H1 (cell line): ENCODE measurements at regions not wholly inside any gene's neighbourhood (a gene's known extent, or its start where the extent isn't known, plus 50 kb on each side); places are given as distances from the start of the nearest gene placed in this dataset.

Experiments used
- CTCF ChIA-PET: fragments of 300-600 bp; sonication (Branson Sonifier 250); formaldehyde crosslinking; loops from one replicate; lab custom pipeline; 2021; ENCODE audit not compliant: partially characterized antibody; lab: Charles Lee
- POLR2A ChIA-PET: fragments of 300-600 bp; sonication (Branson Sonifier 250); formaldehyde crosslinking; loops from one replicate; lab custom pipeline; 2021; ENCODE audit warnings: inconsistent platforms; ENCODE audit not compliant: partially characterized antibody; lab: Charles Lee
- DNase-seq, 2 experiments: peaks; one replicate each; pipeline versions ENCODE4 v3.0.0 to v3.0.0-alpha.2; 2010 to 2022; ENCODE audit warnings: low spot score in 2 of 2, low read depth in 1 of 2, mixed read lengths in 1 of 2
- FAIRE-seq: peaks from 2 replicates; lab custom pipeline; 2011; peaks lifted over from hg19 to GRCh38; lab: Jason Lieb, UNC
- H2AFZ ChIP-seq: 2 replicates; pipeline ENCODE4 v1.8.1; 2012; ENCODE audit warnings: low read length, inconsistent platforms
- H2AK5ac ChIP-seq: 2 replicates; pipeline ENCODE4 v1.6.1; 2013; ENCODE audit warnings: low read depth, low read length
- H2BK120ac ChIP-seq: replicated peaks from 2 replicates; pipeline ENCODE3; 2013; ENCODE audit warnings: low read depth, low read length, inconsistent platforms
- H2BK12ac ChIP-seq: 2 replicates; pipeline ENCODE4 v1.6.1; 2013; ENCODE audit warnings: low read depth, low read length
- H2BK15ac ChIP-seq: 2 replicates; pipeline ENCODE4 v1.6.1; 2013; ENCODE audit warnings: low read length
- H2BK20ac ChIP-seq: 2 replicates; pipeline ENCODE4 v1.6.1; 2013; ENCODE audit warnings: low read length
- H2BK5ac ChIP-seq: 2 replicates; pipeline ENCODE4 v1.6.1; 2013; ENCODE audit warnings: low read depth, low read length
- H3K14ac ChIP-seq: 2 replicates; pipeline ENCODE4 v1.6.1; 2013; ENCODE audit warnings: inconsistent platforms; ENCODE audit not compliant: insufficient read length
- H3K18ac ChIP-seq: 2 replicates; pipeline ENCODE4 v1.6.1; 2013; ENCODE audit warnings: low read length; ENCODE audit errors: extremely low read depth
- H3K23ac ChIP-seq: 2 replicates; pipeline ENCODE4 v1.6.1; 2013; ENCODE audit warnings: inconsistent platforms; ENCODE audit not compliant: insufficient read length
- H3K23me2 ChIP-seq: 2 replicates; pipeline ENCODE4 v1.6.1; 2013; ENCODE audit warnings: low read depth, low read length
- H3K27ac ChIP-seq: 2 replicates; pipeline ENCODE4 v1.6.1; 2011; ENCODE audit warnings: low read depth, low read length, inconsistent platforms
- H3K27me3 ChIP-seq, 4 experiments: replicated peaks in 1 of 4; 1 replicate in 1 of 4; 2 replicates in 3 of 4; pipeline versions ENCODE4 v1.6.1 to v1.8.1; 2011 to 2013; ENCODE audit warnings: low read length in 3 of 4, mild to moderate bottlenecking in 3 of 4, inconsistent platforms in 2 of 4, mixed read lengths in 2 of 4, moderate library complexity in 1 of 4; ENCODE audit not compliant: control insufficient read depth in 3 of 4, insufficient read depth in 3 of 4; ENCODE audit errors: extremely low read depth in 1 of 4
- H3K36me3 ChIP-seq, 4 experiments: 2 replicates each; pipeline versions ENCODE4 v1.6.1 to v1.8.1; 2011 to 2013; ENCODE audit warnings: mild to moderate bottlenecking in 4 of 4, low read length in 3 of 4, moderate library complexity in 2 of 4, control low read depth in 1 of 4, inconsistent platforms in 1 of 4; ENCODE audit not compliant: insufficient read depth in 4 of 4, control insufficient read depth in 2 of 4
- H3K4ac ChIP-seq: replicated peaks from 2 replicates; pipeline ENCODE3; 2013; ENCODE audit warnings: low read length, low read depth, mixed read lengths, inconsistent platforms; ENCODE audit not compliant: insufficient read length
- H3K4me1 ChIP-seq, 4 experiments: replicated peaks in 1 of 4; 1 replicate in 1 of 4; 2 replicates in 3 of 4; pipeline versions ENCODE4 v1.6.1 to v1.8.1; 2011 to 2013; ENCODE audit warnings: low read length in 3 of 4, inconsistent platforms in 2 of 4, mixed read lengths in 1 of 4; ENCODE audit not compliant: insufficient read depth in 4 of 4, control insufficient read depth in 3 of 4
- H3K4me2 ChIP-seq, 2 experiments: 2 replicates each; pipeline versions ENCODE4 v1.6.1 to v1.8.1; 2011 to 2013; ENCODE audit warnings: low read depth in 2 of 2, low read length in 2 of 2, control low read depth in 1 of 2, inconsistent platforms in 1 of 2, mild to moderate bottlenecking in 1 of 2; ENCODE audit not compliant: insufficient read depth in 1 of 2
- H3K4me3 ChIP-seq, 4 experiments: fragments of 200-600, 300-600 bp in 1 of 4; sonication (generic), shearing (Covaris generic), sonication (Bioruptor Twin) in 1 of 4; 2 replicates each; pipeline versions ENCODE4 v1.5.1 to v1.8.1; 2011 to 2016; ENCODE audit warnings: low read length in 4 of 4, low read depth in 3 of 4, control low read depth in 2 of 4, inconsistent platforms in 2 of 4, mild to moderate bottlenecking in 2 of 4, mixed read lengths in 1 of 4, moderate library complexity in 1 of 4; ENCODE audit not compliant: insufficient read depth in 2 of 4; ENCODE audit errors: extremely low read depth in 1 of 4
- H3K56ac ChIP-seq: replicated peaks from 2 replicates; pipeline ENCODE3; 2013; ENCODE audit warnings: low read depth, mild to moderate bottlenecking, mixed read lengths, low read length, inconsistent platforms; ENCODE audit not compliant: insufficient read length
- H3K79me1 ChIP-seq: 2 replicates; pipeline ENCODE4 v1.6.1; 2013; ENCODE audit warnings: low read depth, low read length, control low read depth
- H3K79me2 ChIP-seq, 2 experiments: 2 replicates each; pipeline versions ENCODE4 v1.6.1 to v1.8.1; 2012 to 2013; ENCODE audit warnings: low read length in 2 of 2, mild to moderate bottlenecking in 2 of 2, inconsistent platforms in 1 of 2; ENCODE audit not compliant: insufficient read depth in 2 of 2, control insufficient read depth in 1 of 2
- H3K9ac ChIP-seq, 4 experiments: replicated peaks in 1 of 4; 1 replicate in 1 of 4; 2 replicates in 3 of 4; pipeline versions ENCODE4 v1.6.1 to v1.8.1; 2011 to 2013; ENCODE audit warnings: low read depth in 3 of 4, low read length in 3 of 4, control low read depth in 2 of 4, mild to moderate bottlenecking in 2 of 4, moderate library complexity in 2 of 4, inconsistent platforms in 1 of 4; ENCODE audit errors: extremely low read depth in 1 of 4
- H3K9me3 ChIP-seq, 2 experiments: 2 replicates each; pipeline versions ENCODE4 v1.6.1 to v1.8.1; 2012 to 2013; ENCODE audit warnings: mild to moderate bottlenecking in 2 of 2, moderate library complexity in 2 of 2, control low read depth in 1 of 2, inconsistent platforms in 1 of 2, low read depth in 1 of 2, low read length in 1 of 2, mixed read lengths in 1 of 2; ENCODE audit not compliant: insufficient read depth in 2 of 2
- H4K20me1 ChIP-seq, 2 experiments: replicated peaks in 1 of 2; 2 replicates each; pipeline versions ENCODE3 to v1.8.1; 2011 to 2013; ENCODE audit warnings: inconsistent platforms in 2 of 2, low read length in 2 of 2, mild to moderate bottlenecking in 1 of 2; ENCODE audit not compliant: insufficient read depth in 2 of 2, control insufficient read depth in 1 of 2
- H4K5ac ChIP-seq: 2 replicates; pipeline ENCODE4 v1.6.1; 2013; ENCODE audit warnings: low read length, low read depth, mixed read lengths, inconsistent platforms; ENCODE audit not compliant: insufficient read length
- H4K8ac ChIP-seq: 2 replicates; pipeline ENCODE4 v1.8.0; 2013; ENCODE audit warnings: mild to moderate bottlenecking, moderate library complexity, low read length, inconsistent platforms; ENCODE audit not compliant: insufficient read depth; ENCODE audit errors: extremely low read depth
- H4K91ac ChIP-seq: replicated peaks from 2 replicates; pipeline ENCODE3; 2013; ENCODE audit warnings: low read length, mixed read lengths, inconsistent platforms; ENCODE audit not compliant: insufficient read length
- BCL11A ChIP-seq, 2 experiments: IDR thresholded peaks; one replicate each; pipeline ENCODE4 v1.6.1; 2011; ENCODE audit warnings: low read depth in 2 of 2, low read length in 2 of 2, mild to moderate bottlenecking in 2 of 2
- CBX5 ChIP-seq: fragments of 300-800, 300-1000 bp; sonication (generic); IDR thresholded peaks from 2 replicates; pipeline ENCODE4 v1.7.1; 2016; ENCODE audit warnings: antibody characterized with exemption, low read length, low read depth
- CEBPB ChIP-seq: IDR thresholded peaks from 2 replicates; pipeline ENCODE4 v1.6.1; 2012; ENCODE audit warnings: low read depth, low read length
- EZH2 ChIP-seq: fragments of 200-600 bp; sonication (generic); IDR thresholded peaks from 2 replicates; pipeline ENCODE4 v1.7.1; 2012; ENCODE audit warnings: low read depth, mild to moderate bottlenecking, moderate library complexity, low read length, inconsistent platforms; ENCODE audit not compliant: severe bottlenecking
- FOSL1 ChIP-seq: IDR thresholded peaks from 2 replicates; pipeline ENCODE4 v1.6.1; 2011; ENCODE audit warnings: mild to moderate bottlenecking, low read depth, low read length, moderate library complexity; ENCODE audit not compliant: insufficient read depth
- KDM4A ChIP-seq: IDR thresholded peaks from one replicate; pipeline ENCODE4 v1.7.1; 2012; ENCODE audit warnings: low read depth, mild to moderate bottlenecking, moderate library complexity, low read length, inconsistent platforms; ENCODE audit not compliant: severe bottlenecking
- POLR2AphosphoS5 ChIP-seq: IDR thresholded peaks from 2 replicates; pipeline ENCODE4 v1.6.1; 2011; ENCODE audit warnings: low read depth, low read length
- RBBP5 ChIP-seq: IDR thresholded peaks from 2 replicates; pipeline ENCODE4 v1.7.1; 2012; ENCODE audit warnings: low read depth, mild to moderate bottlenecking, inconsistent platforms, low read length, moderate library complexity, borderline replicate concordance
- SAP30 ChIP-seq: fragments of 300-600 bp; sonication (generic); IDR thresholded peaks from 2 replicates; pipeline ENCODE4 v1.7.1; 2012; ENCODE audit warnings: low read length, moderate library complexity, mild to moderate bottlenecking, inconsistent platforms; ENCODE audit not compliant: insufficient read depth, insufficient replicate concordance
- SIX5 ChIP-seq: IDR thresholded peaks from 2 replicates; pipeline ENCODE4 v1.6.1; 2011; ENCODE audit warnings: mild to moderate bottlenecking, low read depth, low read length
- SRF ChIP-seq: IDR thresholded peaks from 2 replicates; pipeline ENCODE4 v1.6.1; 2011; ENCODE audit warnings: mild to moderate bottlenecking, low read depth, low read length, moderate library complexity
- TCF12 ChIP-seq: IDR thresholded peaks from 2 replicates; pipeline ENCODE4 v1.6.1; 2011; ENCODE audit warnings: low read depth, mild to moderate bottlenecking, low read length
- USF2 ChIP-seq: IDR thresholded peaks from 2 replicates; pipeline ENCODE4 v1.6.1; 2011; ENCODE audit warnings: low read length, improper control_type of control experiment
- WGBS, 2 experiments: shearing (Covaris generic) in 1 of 2; methylation state at CpG; one replicate each; pipeline versions ENCODE4 v1.1.6 to v1.1.7; 2013 to 2015; ENCODE audit warnings: low lambda C conversion rate in 2 of 2, mixed read lengths in 2 of 2, inconsistent platforms in 1 of 2, low coverage in 1 of 2, missing lambda C conversion rate in 1 of 2; ENCODE audit not compliant: insufficient replicate concordance in 2 of 2, insufficient coverage in 1 of 2, insufficient read length in 1 of 2; ENCODE audit errors: extremely low coverage in 1 of 2, missing lambda C conversion rate in 1 of 2; 5-methylcytosine and 5-hydroxymethylcytosine counted together

- no peaks in the 10 kb centered on the region for H3K4me1 ChIP-seq
- H3K9ac ChIP-seq = no peak overlapping the region
- H3K23me2 ChIP-seq = no peaks in the 10 kb centered on the region
- no peaks in the 10 kb centered on the region for H3K79me1 ChIP-seq
- no peaks in the 10 kb centered on the region for H4K20me1 ChIP-seq
- H2AK5ac ChIP-seq = no peak overlapping the region
- H3K4ac ChIP-seq = no peak overlapping the region
- H4K8ac ChIP-seq = no peak overlapping the region
- H4K91ac ChIP-seq = no peak overlapping the region
- H3K18ac ChIP-seq = no peak overlapping the region
- FAIRE-seq (no peak), DNase-seq (no peak)
- 92% methylated on average over 2 of the region's 2 CpGs; no CpG with 5 or more reads in 1 of the 2 experiments for WGBS, 2 experiments
- no peak overlapping the region for H2BK5ac ChIP-seq
- H3K4me3 ChIP-seq = no peak overlapping the region
- POLR2A ChIA-PET = no interaction called here
- H3K56ac ChIP-seq = no peak overlapping the region
- H2BK120ac ChIP-seq = no peak overlapping the region
- CTCF ChIA-PET = interaction anchor here (0.6 to 2.8 kb wide), 4 partner anchors 8 to 234 kb away, joined by 3 to 13 read pairs (median 3); no protein-coding TSS in a partner anchor
- no peak overlapping the region for H4K5ac ChIP-seq
- H2AFZ ChIP-seq = no peak overlapping the region
- H3K4me2 ChIP-seq = no peak overlapping the region
- no peak overlapping the region for H2BK15ac ChIP-seq
- no peaks in the 10 kb centered on the region for H3K79me2 ChIP-seq
- no peak overlapping the region for H3K14ac ChIP-seq
- H2BK20ac ChIP-seq = no peak overlapping the region
- H3K36me3 ChIP-seq = no peaks in the 10 kb centered on the region
- H3K27me3 ChIP-seq = no peaks in the 10 kb centered on the region; a peak in 1 of 7 replicates
- no peaks in the 10 kb centered on the region for H3K9me3 ChIP-seq
- H2BK12ac ChIP-seq = no peak overlapping the region
- H3K23ac ChIP-seq = no peak overlapping the region
- no peak overlapping the region for H3K27ac ChIP-seq
- TF ChIP-seq RBBP5 = no peak
- TF ChIP-seq SIX5 = no peak
- no peak for TF ChIP-seq CBX5
- TF ChIP-seq POLR2AphosphoS5 = no peak
- no peak for TF ChIP-seq KDM4A
- no peak for TF ChIP-seq USF2
- no peak for TF ChIP-seq BCL11A (IDR thresholded peaks at IDR 0.05; ENCODE audit: low read depth in 2 of 2, low read length in 2 of 2)
- TF ChIP-seq FOSL1 = no peak
- no peak for TF ChIP-seq CEBPB
- TF ChIP-seq EZH2 = no peak
- TF ChIP-seq SAP30 = no peak
- TF ChIP-seq SRF = no peak
- TF ChIP-seq TCF12 = no peak
Measured at GRCh38 chr10:62584731-62585130, 210.6 kb downstream of the ZNF365 start.
